CD4-positive, alpha-beta T cell treated with Interferon alpha-2 for 1 hour (primary cell): ENCODE measurements at regions not wholly inside any gene's neighbourhood (a gene's known extent, or its start where the extent isn't known, plus 50 kb on each side); places are given as distances from the start of the nearest gene placed in this dataset.
"Not testable (repeated sequence)": the region's sequence is repeated elsewhere in the genome, so short reads cannot be mapped to it uniquely, and the experiment has no call there.

Source experiments
- DNase-seq, 2 donors: peaks; one replicate each; pipeline ENCODE4 v3.0.0-alpha.2; 2020 to 2022

GRCh38 chr1:80542231-80542630, 1258.5 kb upstream of the ADGRL2 start:
- no peak for DNase-seq

GRCh38 chr1:80540596-80540995, 1260.1 kb upstream of the ADGRL2 start:
- no peak for DNase-seq

GRCh38 chr1:80540149-80540548, 1260.6 kb upstream of the ADGRL2 start:
- no peak for DNase-seq

GRCh38 chr1:80539298-80539697, 1261.4 kb upstream of the ADGRL2 start:
- not testable (repeated sequence) for DNase-seq

GRCh38 chr1:80536461-80536860, 1264.3 kb upstream of the ADGRL2 start:
- no peak for DNase-seq

- no peak for DNase-seq
Observed at GRCh38 chr1:80535466-80535865, 1265.3 kb upstream of the ADGRL2 start.

- DNase-seq, result no peak
Observed at GRCh38 chr1:80534606-80535360, 1266.0 kb upstream of the ADGRL2 start.

- no peak for DNase-seq
Observed at GRCh38 chr1:80533775-80534334, 1266.9 kb upstream of the ADGRL2 start.

- no peak for DNase-seq
Observed at GRCh38 chr1:80533093-80533492, 1267.6 kb upstream of the ADGRL2 start.

GRCh38 chr1:80531182-80531581, 1269.6 kb upstream of the ADGRL2 start:
- no peak for DNase-seq

- DNase-seq, result no peak
Observed at GRCh38 chr1:80529546-80529945, 1271.2 kb upstream of the ADGRL2 start.

- DNase-seq, result no peak
Observed at GRCh38 chr1:80523861-80524260, 1276.9 kb upstream of the ADGRL2 start.

- not testable (repeated sequence) for DNase-seq
Observed at GRCh38 chr1:80523071-80523470, 1277.7 kb upstream of the ADGRL2 start.

- no peak for DNase-seq
Observed at GRCh38 chr1:80520949-80521348, 1279.8 kb upstream of the ADGRL2 start.

- no peak for DNase-seq
Observed at GRCh38 chr1:80517062-80517461, 1283.7 kb upstream of the ADGRL2 start.

- DNase-seq, result no peak
Observed at GRCh38 chr1:80509965-80510522, 1290.7 kb upstream of the ADGRL2 start.

- no peak for DNase-seq
Observed at GRCh38 chr1:80506216-80506615, 1294.5 kb upstream of the ADGRL2 start.

- DNase-seq, result no peak
Observed at GRCh38 chr1:80498673-80499072, 1302.1 kb upstream of the ADGRL2 start.

GRCh38 chr1:80495806-80496205, 1304.9 kb upstream of the ADGRL2 start:
- DNase-seq, result no peak

GRCh38 chr1:80472145-80472544, 1328.6 kb upstream of the ADGRL2 start:
- no peak for DNase-seq

GRCh38 chr1:80468356-80468755, 1332.4 kb upstream of the ADGRL2 start:
- no peak for DNase-seq

- DNase-seq, result no peak
Observed at GRCh38 chr1:80462006-80462405, 1338.7 kb upstream of the ADGRL2 start.

- DNase-seq, result no peak
Observed at GRCh38 chr1:80457409-80457808, 1343.3 kb upstream of the ADGRL2 start.

- DNase-seq, result no peak
Observed at GRCh38 chr1:80453775-80454174, 1347.0 kb upstream of the ADGRL2 start.

- no peak for DNase-seq
Observed at GRCh38 chr1:80450711-80451110, 1350.0 kb upstream of the ADGRL2 start.
